ENCODE measurements at regions not wholly inside any gene's neighbourhood (a gene's known extent, or its start where the extent isn't known, plus 50 kb on each side); places are given as distances from the start of the nearest gene placed in this dataset.

GRCh38 chr5:27129926-27130325, 91.5 kb upstream of the CDH9 start:
- no peak for TF ChIP-seq MAX (IDR thresholded peaks at IDR 0.05)
- TF ChIP-seq EGR1 (IDR thresholded peaks at IDR 0.05): no peak
- no peak for TF ChIP-seq CEBPB (IDR thresholded peaks at IDR 0.05)
- no peak for TF ChIP-seq REST (IDR thresholded peaks at IDR 0.05; ENCODE audit: low read depth)
- TF ChIP-seq TAF1 (IDR thresholded peaks at IDR 0.05; ENCODE audit: low read depth): no peak
- no peak for TF ChIP-seq ZBTB7A (IDR thresholded peaks at IDR 0.05; ENCODE audit: low read depth)
- no peak for TF ChIP-seq YY1 (IDR thresholded peaks at IDR 0.05; ENCODE audit: low read depth)
- TF ChIP-seq EP300 (IDR thresholded peaks at IDR 0.05; ENCODE audit: borderline replicate concordance): no peak
- TF ChIP-seq FOXM1 (IDR thresholded peaks at IDR 0.05; ENCODE audit: borderline replicate concordance, low read depth): no peak
- no peak for TF ChIP-seq RAD21 (IDR thresholded peaks at IDR 0.05; ENCODE audit: low read depth)
- no peak for TF ChIP-seq NFIC (IDR thresholded peaks at IDR 0.05)

Data from Ishikawa (cell line).